ENCODE measurements at regions not wholly inside any gene's neighbourhood (a gene's known extent, or its start where the extent isn't known, plus 50 kb on each side); places are given as distances from the start of the nearest gene placed in this dataset.

DNA sequence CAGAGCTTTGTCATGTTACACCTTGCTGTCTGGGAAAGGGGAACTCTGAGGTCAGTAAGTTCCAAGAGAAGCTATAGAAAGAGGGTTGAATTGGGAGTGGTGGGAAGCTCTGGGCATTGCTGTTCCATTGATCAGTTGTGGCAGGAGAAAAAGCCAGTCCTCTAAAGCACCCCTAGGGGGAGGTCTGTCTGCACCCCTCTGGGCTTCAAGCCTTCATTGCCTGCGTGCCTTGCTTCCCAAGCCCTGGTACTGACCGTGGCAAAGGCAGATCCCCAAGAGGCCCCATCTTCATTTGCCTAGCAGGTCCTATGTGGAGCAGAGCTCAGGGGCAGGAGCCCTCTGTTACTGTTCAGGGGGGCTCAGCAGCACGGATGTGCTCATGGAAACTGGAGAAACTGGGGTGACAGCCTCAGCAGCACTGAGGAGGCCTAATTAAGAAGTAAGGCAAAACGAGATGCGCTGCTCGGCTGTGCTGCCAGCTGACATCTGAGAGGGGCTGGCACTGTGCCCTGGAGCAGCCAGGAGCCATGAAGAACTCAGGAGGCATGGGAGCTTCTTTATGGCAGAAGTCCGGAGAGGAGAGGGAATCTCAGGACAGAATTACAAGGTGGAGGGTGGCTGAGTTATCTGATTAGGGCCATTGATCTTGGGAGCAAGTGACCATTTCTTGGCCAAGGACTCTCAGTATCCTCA lies 270.9 kb downstream of the RPLP1 start:
- TF ChIP-seq CHD2 (IDR thresholded peaks at IDR 0.05; ENCODE audit: low read length, partially characterized antibody) (no peak), FOXJ3 (CRISPR knock-in tag; IDR thresholded peaks at IDR 0.05) (no peak), RAD21 (IDR thresholded peaks at IDR 0.05; ENCODE audit: low read length) (peak; percentile 40; the same call in 1 of the 2 replicates), POLR2AphosphoS5 (IDR thresholded peaks at IDR 0.05; ENCODE audit: low read depth, low read length) (no peak), SIN3A (IDR thresholded peaks at IDR 0.05; ENCODE audit: borderline replicate concordance, low read depth, low read length) (no peak), TAF1 (IDR thresholded peaks at IDR 0.05; ENCODE audit: borderline replicate concordance, low read depth, low read length) (no peak), RFX5 (IDR thresholded peaks at IDR 0.05; ENCODE audit: low read length) (no peak), EP300 (IDR thresholded peaks at IDR 0.05; ENCODE audit: borderline replicate concordance in 1 of 2, low read depth in 1 of 2, low read length in 1 of 2) (no peak), ELF1 (IDR thresholded peaks at IDR 0.05) (no peak), EZH2phosphoT487 (IDR thresholded peaks at IDR 0.05; ENCODE audit: borderline replicate concordance, low read depth) (no peak)
- TF ChIP-seq, protein P1, sequence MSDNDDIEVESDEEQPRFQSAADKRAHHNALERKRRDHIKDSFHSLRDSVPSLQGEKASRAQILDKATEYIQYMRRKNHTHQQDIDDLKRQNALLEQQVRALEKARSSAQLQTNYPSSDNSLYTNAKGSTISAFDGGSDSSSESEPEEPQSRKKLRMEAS (IDR thresholded peaks at IDR 0.05; ENCODE audit: low read depth), result no peak
- TF ChIP-seq, protein P2, sequence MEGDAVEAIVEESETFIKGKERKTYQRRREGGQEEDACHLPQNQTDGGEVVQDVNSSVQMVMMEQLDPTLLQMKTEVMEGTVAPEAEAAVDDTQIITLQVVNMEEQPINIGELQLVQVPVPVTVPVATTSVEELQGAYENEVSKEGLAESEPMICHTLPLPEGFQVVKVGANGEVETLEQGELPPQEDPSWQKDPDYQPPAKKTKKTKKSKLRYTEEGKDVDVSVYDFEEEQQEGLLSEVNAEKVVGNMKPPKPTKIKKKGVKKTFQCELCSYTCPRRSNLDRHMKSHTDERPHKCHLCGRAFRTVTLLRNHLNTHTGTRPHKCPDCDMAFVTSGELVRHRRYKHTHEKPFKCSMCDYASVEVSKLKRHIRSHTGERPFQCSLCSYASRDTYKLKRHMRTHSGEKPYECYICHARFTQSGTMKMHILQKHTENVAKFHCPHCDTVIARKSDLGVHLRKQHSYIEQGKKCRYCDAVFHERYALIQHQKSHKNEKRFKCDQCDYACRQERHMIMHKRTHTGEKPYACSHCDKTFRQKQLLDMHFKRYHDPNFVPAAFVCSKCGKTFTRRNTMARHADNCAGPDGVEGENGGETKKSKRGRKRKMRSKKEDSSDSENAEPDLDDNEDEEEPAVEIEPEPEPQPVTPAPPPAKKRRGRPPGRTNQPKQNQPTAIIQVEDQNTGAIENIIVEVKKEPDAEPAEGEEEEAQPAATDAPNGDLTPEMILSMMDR (IDR thresholded peaks at IDR 0.05), result peak; percentile 26
- TF ChIP-seq, protein P3, sequence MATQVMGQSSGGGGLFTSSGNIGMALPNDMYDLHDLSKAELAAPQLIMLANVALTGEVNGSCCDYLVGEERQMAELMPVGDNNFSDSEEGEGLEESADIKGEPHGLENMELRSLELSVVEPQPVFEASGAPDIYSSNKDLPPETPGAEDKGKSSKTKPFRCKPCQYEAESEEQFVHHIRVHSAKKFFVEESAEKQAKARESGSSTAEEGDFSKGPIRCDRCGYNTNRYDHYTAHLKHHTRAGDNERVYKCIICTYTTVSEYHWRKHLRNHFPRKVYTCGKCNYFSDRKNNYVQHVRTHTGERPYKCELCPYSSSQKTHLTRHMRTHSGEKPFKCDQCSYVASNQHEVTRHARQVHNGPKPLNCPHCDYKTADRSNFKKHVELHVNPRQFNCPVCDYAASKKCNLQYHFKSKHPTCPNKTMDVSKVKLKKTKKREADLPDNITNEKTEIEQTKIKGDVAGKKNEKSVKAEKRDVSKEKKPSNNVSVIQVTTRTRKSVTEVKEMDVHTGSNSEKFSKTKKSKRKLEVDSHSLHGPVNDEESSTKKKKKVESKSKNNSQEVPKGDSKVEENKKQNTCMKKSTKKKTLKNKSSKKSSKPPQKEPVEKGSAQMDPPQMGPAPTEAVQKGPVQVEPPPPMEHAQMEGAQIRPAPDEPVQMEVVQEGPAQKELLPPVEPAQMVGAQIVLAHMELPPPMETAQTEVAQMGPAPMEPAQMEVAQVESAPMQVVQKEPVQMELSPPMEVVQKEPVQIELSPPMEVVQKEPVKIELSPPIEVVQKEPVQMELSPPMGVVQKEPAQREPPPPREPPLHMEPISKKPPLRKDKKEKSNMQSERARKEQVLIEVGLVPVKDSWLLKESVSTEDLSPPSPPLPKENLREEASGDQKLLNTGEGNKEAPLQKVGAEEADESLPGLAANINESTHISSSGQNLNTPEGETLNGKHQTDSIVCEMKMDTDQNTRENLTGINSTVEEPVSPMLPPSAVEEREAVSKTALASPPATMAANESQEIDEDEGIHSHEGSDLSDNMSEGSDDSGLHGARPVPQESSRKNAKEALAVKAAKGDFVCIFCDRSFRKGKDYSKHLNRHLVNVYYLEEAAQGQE (IDR thresholded peaks at IDR 0.05; ENCODE audit: low read depth, low read length), result no peak

All from SK-N-SH (cell line).